LHCN-M2 (cell line): ENCODE measurements at regions not wholly inside any gene's neighbourhood (a gene's known extent, or its start where the extent isn't known, plus 50 kb on each side); places are given as distances from the start of the nearest gene placed in this dataset.
"Not testable (repeated sequence)": the region's sequence is repeated elsewhere in the genome, so short reads cannot be mapped to it uniquely, and the experiment has no call there.

ENCODE experiments used
- DNase-seq: peaks from one replicate; pipeline ENCODE4 v3.0.0-alpha.2; 2012; ENCODE audit warnings: low read depth

DNA sequence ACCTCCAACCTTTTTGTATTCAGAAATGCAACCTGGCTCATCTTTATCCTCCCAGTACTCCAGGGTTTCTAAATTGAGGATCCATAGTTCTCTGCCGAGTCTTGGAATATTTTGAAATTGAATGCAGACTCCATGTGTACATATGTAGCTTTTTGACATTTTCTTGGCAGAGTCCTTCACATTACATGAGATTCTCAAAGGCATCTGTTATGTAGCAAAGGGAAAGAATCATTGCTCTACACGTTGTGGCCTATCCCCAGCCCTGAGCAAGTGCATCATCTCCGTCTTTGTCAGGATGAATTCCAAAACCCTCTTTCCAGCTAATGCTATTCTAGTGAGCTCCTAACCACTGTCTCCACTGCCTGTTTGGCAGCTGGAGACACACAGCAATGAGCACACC is 742.9 kb downstream of the DHX35 start:
- no peak for DNase-seq

DNA sequence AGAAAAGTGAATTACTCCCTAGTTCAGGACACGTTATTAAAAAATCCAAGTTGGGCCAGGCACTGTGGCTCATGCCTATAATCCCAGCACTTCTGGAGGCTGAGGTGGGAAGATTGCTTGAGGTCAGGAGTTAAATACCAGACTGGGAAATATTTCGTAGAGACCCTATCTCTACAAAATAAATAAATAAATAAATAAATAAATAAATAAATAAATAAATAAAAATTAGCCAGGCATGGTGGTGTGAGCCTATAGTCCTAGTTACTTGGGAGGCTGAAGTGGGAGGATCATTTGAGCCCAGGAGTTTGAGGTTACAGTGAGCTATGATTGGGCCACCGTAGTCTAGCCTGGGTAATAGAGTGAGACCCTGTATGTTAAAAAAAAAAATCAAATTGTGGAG is 741.2 kb downstream of the DHX35 start:
- DNase-seq = not testable (repeated sequence)

DNA sequence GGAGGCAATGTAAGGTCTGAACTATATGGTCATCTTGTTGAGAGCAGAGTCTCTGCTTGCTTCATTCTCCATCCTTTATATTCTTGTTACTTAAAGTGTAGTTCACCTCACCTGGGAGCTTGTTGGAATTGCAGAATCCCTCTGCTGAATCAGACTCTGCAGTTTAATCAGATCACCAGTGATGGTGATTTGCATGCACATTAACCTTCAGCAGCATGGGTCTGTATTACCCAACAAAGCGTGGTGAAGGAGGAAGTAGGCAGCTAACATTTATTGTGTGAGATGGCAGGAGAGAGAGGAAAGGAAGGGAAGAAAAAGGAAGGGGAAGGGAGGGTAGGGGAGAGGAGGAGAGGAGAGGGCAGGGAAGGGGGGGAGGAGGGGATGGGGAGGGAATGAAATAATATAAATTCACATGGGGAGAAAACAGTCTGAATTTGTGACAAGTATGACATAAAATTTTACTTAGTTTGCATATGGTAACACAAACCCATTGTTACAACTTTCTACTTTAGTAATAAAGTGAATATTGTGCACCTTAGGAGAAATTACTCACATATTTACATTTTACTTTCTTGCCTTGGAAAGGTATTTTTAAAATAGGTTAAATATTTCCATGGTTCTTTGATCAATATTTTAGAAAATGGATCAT is 740.7 kb downstream of the DHX35 start:
- no peak for DNase-seq

DNA sequence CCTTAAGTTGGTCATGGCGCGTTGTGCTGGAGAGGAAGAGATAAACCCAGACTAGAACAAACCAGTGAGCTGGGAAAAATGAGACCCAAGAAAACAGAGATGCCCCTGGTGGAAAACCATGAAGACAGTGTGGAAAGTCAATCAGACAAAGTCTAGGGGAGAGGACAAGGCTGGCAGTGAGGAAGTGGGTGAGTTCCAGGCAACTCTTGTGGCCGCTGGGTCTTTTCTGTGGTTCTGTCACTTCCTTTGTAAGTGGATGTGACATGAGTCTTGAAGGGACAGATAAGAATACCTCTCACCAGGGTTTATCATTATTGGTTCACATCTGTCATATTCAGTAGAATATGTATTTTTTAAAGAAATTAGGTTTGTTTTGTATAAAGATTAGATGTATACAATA is 738.4 kb downstream of the DHX35 start:
- no peak for DNase-seq

DNA sequence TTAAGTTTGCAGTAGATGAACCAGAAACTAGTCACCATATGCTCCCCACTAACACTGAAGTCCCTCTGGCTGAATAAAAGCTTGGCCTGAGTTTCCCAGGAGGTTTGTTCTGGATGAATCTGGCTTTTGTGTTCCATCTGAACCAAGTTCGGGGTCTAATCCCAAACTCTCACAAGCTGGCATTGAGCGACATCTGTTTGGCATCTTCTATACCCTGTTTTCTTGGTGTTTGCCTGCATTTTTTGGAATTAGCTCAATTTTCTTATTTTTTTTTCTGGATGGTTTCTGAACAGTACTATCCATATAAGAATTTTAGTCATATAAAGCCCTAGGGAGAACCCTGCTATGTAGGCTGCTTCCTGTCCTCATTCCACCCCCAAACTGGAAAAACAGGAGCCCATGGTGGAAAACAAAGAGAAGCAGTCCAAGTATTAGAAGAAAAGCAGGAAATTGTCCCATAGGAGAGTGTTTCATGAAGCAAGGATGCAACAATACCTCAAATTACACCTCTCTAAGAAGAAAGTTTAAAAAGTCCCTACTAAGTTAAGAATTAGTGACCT is 737.1 kb downstream of the DHX35 start:
- no peak for DNase-seq

DNA sequence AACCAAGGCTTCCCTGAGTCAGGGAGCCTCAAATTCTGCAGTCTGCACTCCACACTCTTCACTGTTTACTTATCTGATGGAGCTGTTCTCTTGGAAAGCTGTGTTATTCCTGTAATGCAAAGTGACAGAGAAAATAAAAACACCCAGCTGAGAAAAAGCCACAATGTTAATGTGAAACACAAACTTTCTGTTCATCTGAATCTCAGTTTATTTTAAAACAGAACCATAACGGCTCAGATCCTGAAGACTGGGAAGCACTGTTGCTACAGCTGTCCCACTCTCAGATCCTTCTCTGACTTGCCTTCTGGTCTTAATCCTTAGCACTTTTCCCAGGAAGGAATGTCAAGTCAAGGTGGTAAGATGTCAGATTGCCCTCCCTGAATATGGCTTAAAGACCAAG is 736.6 kb downstream of the DHX35 start:
- no peak for DNase-seq

DNA sequence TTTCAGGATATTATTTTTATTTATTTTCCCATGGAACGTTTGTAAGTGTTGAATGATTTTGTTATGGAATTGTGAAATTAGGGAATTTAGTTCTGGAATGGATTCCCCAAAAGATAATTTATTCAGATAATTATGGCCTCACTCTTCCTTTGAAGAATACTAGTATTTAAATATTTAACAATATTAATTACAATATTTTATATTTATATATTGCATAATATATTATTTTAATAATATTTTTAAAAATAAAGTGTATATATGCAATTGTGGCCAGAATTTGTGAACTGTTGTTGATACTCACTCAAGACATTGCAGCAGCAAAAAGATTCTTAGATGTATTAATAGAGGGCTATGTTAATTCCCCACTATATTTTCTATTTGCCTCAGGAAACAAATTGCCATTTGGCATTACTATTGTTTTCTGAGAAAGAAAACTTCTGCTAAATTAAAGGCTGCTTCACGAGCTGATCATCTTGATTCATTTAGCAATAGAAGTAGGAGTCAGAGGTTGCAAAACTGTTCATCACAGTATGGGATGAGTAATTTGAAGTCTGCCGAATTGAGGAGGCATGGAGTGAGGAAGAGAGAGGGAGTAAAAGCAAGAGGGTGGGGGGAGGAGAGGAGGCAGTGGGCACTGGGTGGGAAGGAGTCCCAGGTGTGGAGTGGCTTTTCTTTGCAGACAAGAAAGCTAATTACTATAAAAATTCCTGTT is 729.2 kb downstream of the DHX35 start:
- no peak for DNase-seq

DNA sequence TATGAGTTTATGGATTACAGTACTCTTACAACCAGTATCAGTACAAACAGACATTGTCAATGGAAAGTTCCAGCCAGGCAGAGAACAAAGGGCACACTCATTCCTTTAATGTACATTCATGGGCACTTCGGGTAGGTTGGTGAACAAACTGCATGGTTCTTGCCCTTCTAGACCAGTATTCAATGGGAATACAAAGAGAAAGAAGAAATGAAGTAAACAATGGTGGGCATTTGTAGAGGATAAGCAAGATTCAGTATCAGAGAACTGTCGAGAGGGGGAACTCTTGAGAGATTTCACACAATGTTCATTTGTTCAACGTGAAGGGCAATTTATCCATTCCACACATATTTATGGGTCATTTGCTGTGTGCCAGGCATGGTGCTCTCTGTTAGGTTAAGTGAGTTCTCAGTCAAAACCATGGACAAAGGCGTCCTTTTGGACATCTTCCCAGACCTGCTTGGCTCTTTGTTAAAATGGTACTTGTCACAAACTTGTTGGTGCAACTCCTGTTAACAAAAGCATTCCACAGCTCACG is 714.8 kb downstream of the DHX35 start:
- DNase-seq = no peak

DNA sequence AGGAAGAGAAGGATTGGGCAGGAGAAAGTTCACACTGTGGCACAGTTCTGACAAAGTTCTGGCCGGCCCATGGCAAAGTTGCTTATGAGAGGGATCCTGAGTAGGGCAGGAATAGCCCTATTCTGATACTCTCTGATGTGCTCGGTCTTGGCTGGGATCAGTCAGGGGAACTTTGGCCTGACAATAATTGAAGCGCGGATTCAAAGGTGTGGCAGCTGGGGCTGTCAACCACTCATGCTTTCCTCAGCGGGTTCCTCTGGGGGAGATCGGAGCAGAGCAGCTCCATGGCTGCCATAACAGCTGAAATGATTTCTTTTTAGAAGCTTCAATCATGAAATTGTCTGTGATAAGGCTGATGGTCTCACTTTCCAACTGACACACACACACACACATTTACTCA is 714.1 kb downstream of the DHX35 start:
- DNase-seq = no peak

DNA sequence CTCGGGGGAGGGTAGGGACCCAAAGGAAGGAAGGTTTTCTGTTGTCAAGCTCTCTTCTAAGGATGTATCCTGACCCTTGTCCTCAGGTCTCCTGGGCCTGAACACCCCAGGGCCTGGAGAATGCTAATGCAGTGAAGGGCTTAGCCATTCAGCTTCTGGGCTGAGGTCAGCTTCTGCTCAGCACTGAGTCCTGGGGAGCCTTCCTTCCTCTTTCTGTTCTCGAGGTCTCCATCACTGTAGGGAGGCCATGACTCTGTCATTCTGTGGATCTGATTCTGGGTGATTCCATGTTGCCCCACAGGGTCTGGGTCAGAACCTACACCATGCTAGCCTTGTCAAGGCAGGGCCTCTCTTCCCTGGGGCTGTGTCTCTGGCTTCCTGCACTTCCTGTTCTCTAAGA is 712.7 kb downstream of the DHX35 start:
- DNase-seq = no peak

DNA sequence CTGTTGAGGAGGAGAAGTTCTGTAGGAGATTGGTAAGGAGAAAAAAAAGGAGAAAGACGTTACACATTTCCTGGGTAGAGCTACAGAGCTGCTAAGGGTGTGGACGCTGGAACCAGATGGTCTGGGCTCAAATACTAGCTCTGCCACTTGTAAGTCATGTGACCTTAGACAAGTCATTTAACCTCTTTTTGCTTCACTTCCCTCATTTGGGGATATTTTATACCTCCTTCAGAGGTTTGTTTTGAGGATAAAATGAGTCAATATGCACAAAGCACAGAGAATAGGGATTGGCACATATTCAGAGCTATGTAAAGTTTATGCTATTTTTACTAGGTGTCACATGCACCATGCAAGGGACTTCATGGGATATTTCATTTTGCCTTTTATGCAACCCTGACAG is 708.8 kb downstream of the DHX35 start:
- no peak for DNase-seq

DNA sequence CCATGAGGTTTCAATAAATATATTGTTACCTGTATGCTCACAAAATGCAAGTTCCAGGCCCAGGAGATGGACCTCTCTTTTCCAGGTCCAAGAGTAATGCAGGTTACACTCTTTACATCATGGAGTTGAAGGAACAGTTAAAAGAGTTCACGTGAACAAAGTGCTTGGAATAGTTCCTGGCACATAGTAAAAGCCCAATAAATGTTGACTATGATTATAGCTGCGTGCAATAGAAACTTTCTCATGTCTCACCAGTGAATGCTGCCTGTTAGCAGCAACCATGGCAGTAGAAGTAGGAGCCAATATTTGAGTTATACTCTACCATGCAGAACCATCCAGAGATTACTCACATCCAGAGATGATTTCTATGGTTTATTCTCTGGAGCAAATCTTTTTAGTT is 707.5 kb downstream of the DHX35 start:
- no peak for DNase-seq

DNA sequence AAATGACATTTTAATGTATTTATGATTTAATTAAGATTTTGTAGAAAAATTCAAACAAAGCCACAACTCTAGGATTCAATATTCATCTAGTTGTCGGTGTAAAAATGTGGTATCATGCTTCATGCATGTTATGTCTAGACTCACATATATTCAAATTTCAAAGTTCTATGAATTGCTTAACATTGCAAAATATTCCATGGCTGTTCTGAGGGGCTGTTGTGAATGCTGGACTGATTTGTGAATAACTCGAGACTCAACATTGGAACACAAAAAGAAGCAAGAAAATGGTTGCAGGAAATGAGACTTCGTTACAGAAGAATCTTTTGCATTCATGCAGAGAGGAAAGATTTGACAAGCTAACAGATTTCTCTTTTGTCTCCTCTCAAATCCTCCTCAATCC is 705.9 kb downstream of the DHX35 start:
- no peak for DNase-seq

DNA sequence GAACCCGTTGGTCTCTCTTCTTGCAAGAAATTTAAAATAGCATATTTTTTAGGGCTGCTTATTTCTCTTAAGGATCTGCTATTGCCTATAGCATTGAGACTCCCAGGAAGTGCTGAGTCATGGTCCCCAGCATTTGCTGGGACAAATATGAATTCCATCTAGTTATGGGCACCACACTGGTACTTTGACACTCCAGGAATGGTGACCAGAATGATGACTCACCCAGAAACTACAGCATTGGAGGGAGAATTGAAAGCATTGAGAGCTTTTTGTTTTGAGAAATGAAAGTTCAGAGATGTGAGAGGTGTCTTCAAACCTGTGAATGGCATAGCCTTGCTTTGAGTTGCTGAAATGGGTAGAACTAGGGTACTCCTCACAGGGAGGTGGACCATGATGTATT is 699.7 kb downstream of the DHX35 start:
- no peak for DNase-seq

DNA sequence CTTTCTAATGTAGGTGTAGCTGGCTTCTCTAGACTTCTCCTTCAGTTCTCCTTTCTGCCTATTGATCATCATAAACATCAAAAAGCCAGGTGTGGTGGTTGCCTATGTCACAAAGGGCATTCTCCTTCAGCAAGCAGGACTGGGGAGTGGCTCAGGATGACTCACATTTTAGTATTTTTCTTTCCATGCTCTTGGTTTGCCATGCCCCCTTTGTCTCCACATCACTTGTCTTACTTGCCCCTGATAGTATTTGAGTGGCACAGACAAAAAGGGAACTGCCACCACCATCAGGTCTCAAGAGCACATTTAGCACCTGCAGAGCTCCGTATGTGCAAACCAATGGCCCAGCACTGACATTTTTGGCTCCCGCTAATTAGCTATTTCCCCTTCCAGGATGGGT is 698.8 kb downstream of the DHX35 start:
- no peak for DNase-seq

DNA sequence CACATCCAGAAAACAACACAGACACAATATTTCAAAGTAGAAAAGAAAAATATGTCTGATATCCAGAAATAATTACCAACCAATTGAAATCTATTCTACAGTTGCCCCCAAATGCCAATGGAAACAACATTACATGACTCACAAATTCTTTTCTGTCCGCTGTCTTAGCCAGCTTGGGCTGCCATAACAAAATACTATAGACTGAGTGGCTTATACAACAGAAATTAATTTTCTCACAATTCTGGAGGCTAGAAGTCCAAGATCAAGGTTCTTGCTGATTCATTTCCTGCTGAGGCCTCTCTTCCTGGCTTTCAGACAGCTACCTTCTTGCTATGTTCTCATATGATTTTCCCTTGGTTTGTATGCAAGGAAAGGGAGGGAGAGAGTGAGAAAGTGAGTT is 698.1 kb downstream of the DHX35 start:
- no peak for DNase-seq

DNA sequence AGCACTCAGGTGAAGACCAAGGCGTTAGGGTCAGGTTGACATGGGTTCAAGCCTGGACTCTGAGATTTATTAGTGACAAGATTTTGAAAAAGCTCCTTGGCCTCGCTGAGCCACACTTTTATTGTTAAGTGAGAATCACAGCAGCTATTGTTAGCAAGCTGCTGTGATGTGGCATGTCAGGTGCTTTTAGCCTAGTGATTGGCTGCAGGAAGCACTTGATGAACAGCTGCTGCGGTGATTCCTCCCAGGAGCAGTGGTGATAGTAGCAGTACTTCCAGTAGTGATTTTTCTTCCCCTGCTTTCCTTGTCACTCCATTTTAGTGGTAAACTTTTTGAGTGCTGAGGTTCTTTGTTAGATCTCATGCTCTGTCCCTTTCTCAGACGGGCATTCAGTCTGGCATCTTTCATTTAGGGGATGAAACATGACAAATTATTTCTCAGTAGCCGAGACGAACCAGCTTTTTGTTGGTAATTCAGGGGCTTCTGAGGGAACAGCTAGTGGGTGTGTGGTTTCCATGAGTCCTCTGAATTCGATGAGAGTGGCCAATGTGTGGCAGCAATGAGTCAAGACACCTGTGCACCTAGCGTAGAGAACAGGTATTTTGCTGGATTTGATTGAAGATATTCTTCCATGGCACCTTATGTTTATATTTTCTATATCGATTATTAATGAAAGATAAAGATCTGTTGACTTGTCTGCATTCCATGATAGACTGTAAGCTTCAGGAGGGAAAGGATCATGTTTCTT is 696.7 kb downstream of the DHX35 start:
- no peak for DNase-seq

DNA sequence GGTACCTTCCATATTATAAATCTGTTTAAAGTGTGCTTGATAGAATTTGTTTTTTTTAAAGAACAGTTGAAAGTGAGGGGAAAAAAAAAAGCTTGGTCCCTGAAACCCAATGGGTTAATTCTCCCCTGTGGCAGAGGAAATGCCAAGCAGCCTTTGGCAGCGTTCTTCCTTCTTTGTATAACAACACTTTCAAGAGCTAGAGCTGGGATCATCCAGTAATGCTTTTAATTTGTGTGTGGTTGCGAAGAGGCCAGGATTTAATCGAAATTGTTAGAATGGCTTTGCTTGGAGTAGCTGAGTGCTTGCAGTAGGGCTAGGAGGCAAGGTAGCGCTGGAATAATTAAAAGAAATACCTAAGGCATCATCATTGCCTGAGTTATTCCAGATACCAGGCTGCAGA is 692.0 kb downstream of the DHX35 start:
- no peak for DNase-seq

DNA sequence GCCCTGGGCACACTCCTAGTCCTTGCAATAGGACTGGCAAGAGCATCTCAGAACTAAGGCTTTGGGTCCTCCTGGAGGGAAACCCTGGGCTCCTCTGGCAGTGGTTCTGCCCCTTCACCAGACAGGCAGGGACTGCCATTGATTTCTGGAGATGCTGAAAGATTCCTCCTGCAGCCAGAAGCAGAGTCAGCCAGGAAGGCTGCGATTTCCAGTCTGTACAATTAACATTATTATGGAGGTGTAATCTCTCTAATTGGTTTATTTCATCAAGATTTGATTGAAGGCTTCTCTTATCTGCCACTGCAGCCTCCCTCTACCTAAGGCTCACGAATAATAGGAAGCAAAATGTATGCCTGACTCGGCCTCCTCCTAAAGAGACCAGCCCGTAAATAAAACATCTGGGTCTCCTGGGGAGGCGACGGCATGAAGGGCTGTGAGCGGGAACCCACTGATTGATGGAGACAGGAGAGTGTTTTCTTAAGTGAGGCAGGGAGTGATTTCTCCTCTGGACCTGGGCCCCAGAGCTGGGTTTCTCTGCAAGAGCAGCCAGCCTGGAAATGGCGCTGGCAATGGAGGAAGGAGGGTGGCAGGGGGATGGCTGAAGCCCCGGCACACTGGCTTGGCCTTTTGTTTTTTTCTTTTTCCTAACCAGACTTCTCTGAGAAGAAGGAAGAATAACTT is 689.6 kb downstream of the DHX35 start:
- DNase-seq = no peak

DNA sequence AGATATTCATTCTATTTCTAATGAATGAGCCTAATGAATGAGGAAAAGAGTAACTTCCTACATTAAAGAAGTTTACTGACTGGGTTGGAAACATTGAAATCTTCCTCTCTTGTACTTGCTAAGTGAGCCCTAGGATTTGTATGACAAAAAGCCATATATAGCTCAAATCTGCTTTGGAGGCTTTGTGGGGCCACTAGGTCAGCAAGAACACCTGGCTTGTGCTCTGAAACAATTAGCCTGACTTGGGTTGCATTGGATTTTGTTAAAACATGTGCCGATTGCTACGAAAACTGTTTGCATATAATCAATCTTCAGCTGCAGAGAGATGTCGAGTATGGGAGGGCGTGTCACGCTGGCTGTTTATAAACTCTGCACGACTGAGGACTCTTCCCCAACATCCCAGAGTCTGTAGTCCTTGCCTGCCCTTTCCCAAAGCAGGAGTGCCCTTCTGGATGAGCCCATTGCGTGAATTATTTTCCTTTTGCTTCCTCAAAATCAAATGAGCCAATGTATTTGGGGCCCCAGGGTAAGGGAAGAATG is 684.8 kb downstream of the DHX35 start:
- no peak for DNase-seq

DNA sequence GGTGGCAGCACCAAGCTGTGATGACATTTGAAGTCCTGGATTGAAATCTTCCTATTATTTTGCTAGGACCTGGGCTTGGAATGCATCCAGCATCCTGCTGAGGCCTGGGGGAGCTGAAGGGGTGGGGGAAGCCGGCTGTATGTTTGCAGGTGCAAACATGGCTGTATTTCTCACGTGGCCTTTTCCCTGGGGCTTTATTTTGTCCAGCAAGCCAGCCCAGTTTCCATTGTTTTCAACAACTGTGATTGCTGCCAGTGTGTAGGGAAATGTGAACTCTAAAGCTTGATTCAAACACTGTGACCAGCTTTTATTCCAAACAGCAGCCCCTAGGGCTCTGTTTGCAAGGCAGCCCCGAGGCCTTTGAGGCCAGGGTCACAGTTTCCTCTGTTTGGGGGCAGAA is 683.0 kb downstream of the DHX35 start:
- no peak for DNase-seq

DNA sequence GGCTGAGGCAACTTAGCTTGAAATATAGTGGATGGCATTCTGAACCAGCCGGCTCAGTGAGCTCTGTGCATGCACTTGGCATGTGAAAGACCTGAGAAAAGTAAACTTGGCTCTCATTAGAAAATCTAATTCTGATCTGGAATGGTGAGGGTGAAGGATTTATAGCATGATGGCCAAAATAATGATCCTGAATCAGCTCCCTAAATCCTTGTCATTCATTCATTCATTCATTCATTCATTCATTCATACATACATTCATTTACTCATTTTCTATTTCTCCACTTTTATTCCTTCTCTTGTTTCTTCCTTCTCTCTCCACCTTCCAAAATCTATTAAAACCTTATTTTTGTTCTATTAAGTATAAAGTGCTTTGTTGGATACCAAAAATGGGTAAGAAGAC is 681.1 kb downstream of the DHX35 start:
- no peak for DNase-seq
